Caco-2 (cell line): ENCODE measurements at regions not wholly inside any gene's neighbourhood (a gene's known extent, or its start where the extent isn't known, plus 50 kb on each side); places are given as distances from the start of the nearest gene placed in this dataset.

Experiments
- BruUV-seq: library from RNA; stranded (reverse); fragments of 400-500 nt; replicated peaks from 2 replicates; lab custom pipeline; 2021; lab: Mats Ljungman, UMichigan
- CTCF ChIA-PET: fragments of 300-600 bp; sonication (Branson Sonifier 250); formaldehyde crosslinking; loops from one replicate; lab custom pipeline; 2022; ENCODE audit warnings: antibody characterized with exemption; lab: Charles Lee
- POLR2A ChIA-PET: fragments of 300-600 bp; sonication (Branson Sonifier 250); formaldehyde crosslinking; loops from one replicate; lab custom pipeline; 2022; ENCODE audit warnings: antibody characterized with exemption; lab: Charles Lee
- DNase-seq, 2 experiments: peaks; one replicate each; pipeline versions ENCODE4 v3.0.0 to v3.0.0-alpha.2; 2020 to 2022
- H3K27me3 ChIP-seq: replicated peaks from 2 replicates; pipeline ENCODE4 v1.6.0; 2011; ENCODE audit warnings: low read length; ENCODE audit not compliant: control insufficient read depth, insufficient read depth
- H3K36me3 ChIP-seq: 2 replicates; pipeline ENCODE4 v1.5.1; 2011; ENCODE audit warnings: low read length; ENCODE audit not compliant: control insufficient read depth, insufficient read depth
- H3K4me1 ChIP-seq: fragments of 250-450 bp; sonication (Bioruptor Pico); 2 replicates; pipeline ENCODE4 v1.5.1; 2020; ENCODE audit warnings: mild to moderate bottlenecking
- H3K4me3 ChIP-seq: 2 replicates; pipeline ENCODE4 v1.5.1; 2011; ENCODE audit warnings: low read depth, mild to moderate bottlenecking, control low read depth, low read length
- H3K9me3 ChIP-seq: fragments of 250-450 bp; sonication (Bioruptor Pico); 2 replicates; pipeline ENCODE4 v1.5.1; 2020; ENCODE audit warnings: mild to moderate bottlenecking, moderate library complexity
- H3K27ac Mint-ChIP-seq: one replicate; pipeline ENCODE4 v1.8.0; 2022; ENCODE audit warnings: mixed read lengths; ENCODE audit not compliant: unreplicated experiment
- H3K27me3 Mint-ChIP-seq: one replicate; pipeline ENCODE4 v1.8.0; 2022; ENCODE audit warnings: mixed read lengths; ENCODE audit not compliant: insufficient read depth, unreplicated experiment
- H3K36me3 Mint-ChIP-seq: one replicate; pipeline ENCODE4 v1.8.0; 2022; ENCODE audit warnings: mild to moderate bottlenecking, mixed read lengths; ENCODE audit not compliant: insufficient read depth, unreplicated experiment
- H3K4me1 Mint-ChIP-seq: one replicate; pipeline ENCODE4 v1.8.0; 2022; ENCODE audit warnings: low read depth, mixed read lengths; ENCODE audit not compliant: unreplicated experiment
- H3K4me3 Mint-ChIP-seq: one replicate; pipeline ENCODE4 v1.8.0; 2022; ENCODE audit warnings: mild to moderate bottlenecking, moderate library complexity, mixed read lengths; ENCODE audit not compliant: unreplicated experiment
- H3K9me3 Mint-ChIP-seq: one replicate; pipeline ENCODE4 v1.8.0; 2022; ENCODE audit warnings: mixed read lengths; ENCODE audit not compliant: unreplicated experiment
- intact Hi-C: fragments of 100-400 bp; cut with micrococcal nuclease; formaldehyde crosslinking; loops from one replicate; pipeline ENCODE4 v1.10.0; 2022; ENCODE audit not compliant: unreplicated experiment
- TF ChIP-seq, protein P1 (sequence below), 2 experiments: fragments of 200-600 bp in 1 of 2; IDR thresholded peaks; 1 replicate in 1 of 2; 2 replicates in 1 of 2; pipeline versions ENCODE4 v1.5.1 to v1.8.0; 2011 to 2022; ENCODE audit warnings: antibody characterized with exemption in 1 of 2, control low read depth in 1 of 2, inconsistent platforms in 1 of 2, low read depth in 1 of 2, low read length in 1 of 2, mild to moderate bottlenecking in 1 of 2, moderate library complexity in 1 of 2; ENCODE audit not compliant: insufficient read depth in 1 of 2, severe bottlenecking in 1 of 2, unreplicated experiment in 1 of 2

DNA sequence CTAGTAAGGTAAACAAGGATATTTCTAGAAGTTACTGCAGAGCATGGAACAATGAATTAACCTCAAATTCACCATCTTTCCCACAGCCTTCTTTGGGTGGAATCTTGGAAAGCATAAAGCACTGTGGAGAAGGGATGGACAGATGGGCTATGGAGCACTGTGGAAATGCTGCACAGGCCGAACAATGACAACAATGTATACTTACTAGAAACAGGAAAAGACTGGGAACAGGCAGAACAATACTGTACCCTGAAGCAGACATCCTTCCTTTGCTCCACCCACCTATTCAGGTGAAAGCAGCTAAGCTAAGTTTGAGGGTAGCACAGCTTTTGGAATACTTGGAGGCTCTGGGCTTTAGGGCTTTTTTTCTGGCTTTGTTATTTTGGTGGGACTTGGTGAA is 250.6 kb upstream of the KLF8 start:
- no peaks in the 10 kb centered on the region for H3K9me3 ChIP-seq
- no peaks in the 10 kb centered on the region for H3K4me1 ChIP-seq
- ChIA-PET POLR2A (no interaction called here), CTCF (no interaction called here)
- TF ChIP-seq, protein P1, sequence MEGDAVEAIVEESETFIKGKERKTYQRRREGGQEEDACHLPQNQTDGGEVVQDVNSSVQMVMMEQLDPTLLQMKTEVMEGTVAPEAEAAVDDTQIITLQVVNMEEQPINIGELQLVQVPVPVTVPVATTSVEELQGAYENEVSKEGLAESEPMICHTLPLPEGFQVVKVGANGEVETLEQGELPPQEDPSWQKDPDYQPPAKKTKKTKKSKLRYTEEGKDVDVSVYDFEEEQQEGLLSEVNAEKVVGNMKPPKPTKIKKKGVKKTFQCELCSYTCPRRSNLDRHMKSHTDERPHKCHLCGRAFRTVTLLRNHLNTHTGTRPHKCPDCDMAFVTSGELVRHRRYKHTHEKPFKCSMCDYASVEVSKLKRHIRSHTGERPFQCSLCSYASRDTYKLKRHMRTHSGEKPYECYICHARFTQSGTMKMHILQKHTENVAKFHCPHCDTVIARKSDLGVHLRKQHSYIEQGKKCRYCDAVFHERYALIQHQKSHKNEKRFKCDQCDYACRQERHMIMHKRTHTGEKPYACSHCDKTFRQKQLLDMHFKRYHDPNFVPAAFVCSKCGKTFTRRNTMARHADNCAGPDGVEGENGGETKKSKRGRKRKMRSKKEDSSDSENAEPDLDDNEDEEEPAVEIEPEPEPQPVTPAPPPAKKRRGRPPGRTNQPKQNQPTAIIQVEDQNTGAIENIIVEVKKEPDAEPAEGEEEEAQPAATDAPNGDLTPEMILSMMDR (IDR thresholded peaks at IDR 0.05; ENCODE audit: insufficient read depth in 1 of 2, low read depth in 1 of 2, low read length in 1 of 2, severe bottlenecking in 1 of 2, unreplicated experiment in 1 of 2): no peak
- Mint-ChIP-seq H3K9me3 (no peaks in the 10 kb centered on the region), H3K4me3 (no peak overlapping the region), H3K27ac (no peak overlapping the region), H3K27me3 (no peaks in the 10 kb centered on the region), H3K4me1 (no peaks in the 10 kb centered on the region), H3K36me3 (no peaks in the 10 kb centered on the region)
- no peak overlapping the region for H3K4me3 ChIP-seq
- intact Hi-C loops: no loop called here
- no TSS peak for BruUV-seq
- DNase-seq: no peak
- no peaks in the 10 kb centered on the region for H3K36me3 ChIP-seq
- no peaks in the 10 kb centered on the region for H3K27me3 ChIP-seq

DNA sequence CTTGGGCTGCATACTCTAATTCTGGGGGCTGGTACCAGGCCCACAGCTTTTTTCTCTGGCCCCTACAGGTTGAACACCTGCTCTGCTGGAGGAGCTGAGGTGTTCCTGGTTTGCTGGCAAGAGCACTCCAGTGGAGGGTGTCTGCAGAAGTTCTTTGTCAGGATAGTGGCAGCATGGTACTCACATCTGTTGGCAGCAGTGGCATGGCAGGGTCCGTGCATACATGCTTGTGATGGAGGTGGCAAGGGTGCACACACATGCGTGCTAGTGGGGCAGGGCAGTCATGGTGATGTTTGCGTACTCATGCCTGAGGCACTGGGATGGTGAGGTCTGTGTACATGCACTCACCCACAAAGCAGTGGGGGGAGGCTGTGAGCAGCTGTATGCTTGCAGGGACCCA is 235.5 kb upstream of the KLF8 start:
- ChIA-PET CTCF (no interaction called here), POLR2A (no interaction called here)
- no peak overlapping the region for H3K4me3 Mint-ChIP-seq
- no peaks in the 10 kb centered on the region for H3K4me1 Mint-ChIP-seq
- no peaks in the 10 kb centered on the region for H3K36me3 Mint-ChIP-seq
- H3K4me1 ChIP-seq: no peaks in the 10 kb centered on the region
- H3K4me3 ChIP-seq: no peak overlapping the region
- DNase-seq: no peak
- H3K9me3 ChIP-seq: no peaks in the 10 kb centered on the region
- no TSS peak for BruUV-seq
- TF ChIP-seq, protein P1 (IDR thresholded peaks at IDR 0.05; ENCODE audit: insufficient read depth in 1 of 2, low read depth in 1 of 2, low read length in 1 of 2, severe bottlenecking in 1 of 2, unreplicated experiment in 1 of 2): no peak
- no peaks in the 10 kb centered on the region for H3K27me3 ChIP-seq
- H3K27ac Mint-ChIP-seq: no peak overlapping the region
- H3K36me3 ChIP-seq: no peaks in the 10 kb centered on the region
- H3K9me3 Mint-ChIP-seq: no peaks in the 10 kb centered on the region
- intact Hi-C loops: no loop called here
- H3K27me3 Mint-ChIP-seq: no peaks in the 10 kb centered on the region

DNA sequence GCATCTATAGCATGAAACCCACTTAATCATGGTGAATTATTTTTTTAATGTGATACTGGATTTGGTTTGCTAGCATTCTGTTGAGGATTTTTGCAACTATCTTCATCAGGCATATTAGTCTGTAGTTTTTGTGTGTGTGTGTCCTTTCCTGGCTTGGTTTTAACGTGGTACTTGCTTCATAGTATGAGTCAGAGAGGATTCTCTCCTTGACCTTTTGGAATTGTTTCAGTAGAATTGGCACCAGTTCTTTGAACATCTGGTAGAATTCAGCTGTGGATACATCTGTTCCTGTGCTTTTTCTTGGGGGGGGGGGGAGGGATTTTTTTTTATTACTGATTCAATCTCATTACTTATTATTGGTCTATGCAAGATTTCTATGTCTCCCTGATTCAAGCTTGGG is 232.0 kb upstream of the KLF8 start:
- intact Hi-C loops: no loop called here
- no peaks in the 10 kb centered on the region for H3K36me3 Mint-ChIP-seq

More for the DNA sequence above, 232.0 kb upstream of the KLF8 start:
- POLR2A ChIA-PET: no interaction called here
- Histone ChIP-seq H3K4me3 (no peak overlapping the region), H3K36me3 (no peaks in the 10 kb centered on the region), H3K9me3 (no peaks in the 10 kb centered on the region), H3K27me3 (no peaks in the 10 kb centered on the region), H3K4me1 (no peaks in the 10 kb centered on the region)
- Mint-ChIP-seq H3K9me3 (no peaks in the 10 kb centered on the region), H3K27me3 (no peaks in the 10 kb centered on the region), H3K4me3 (no peak overlapping the region), H3K27ac (no peak overlapping the region), H3K4me1 (no peaks in the 10 kb centered on the region)
- CTCF ChIA-PET: no interaction called here
- TF ChIP-seq, protein P1 (IDR thresholded peaks at IDR 0.05; ENCODE audit: insufficient read depth in 1 of 2, low read depth in 1 of 2, low read length in 1 of 2, severe bottlenecking in 1 of 2, unreplicated experiment in 1 of 2): no peak
- no TSS peak for BruUV-seq
- DNase-seq: no peak
